ENCODE measurements at regions not wholly inside any gene's neighbourhood (a gene's known extent, or its start where the extent isn't known, plus 50 kb on each side); places are given as distances from the start of the nearest gene placed in this dataset.

DNA sequence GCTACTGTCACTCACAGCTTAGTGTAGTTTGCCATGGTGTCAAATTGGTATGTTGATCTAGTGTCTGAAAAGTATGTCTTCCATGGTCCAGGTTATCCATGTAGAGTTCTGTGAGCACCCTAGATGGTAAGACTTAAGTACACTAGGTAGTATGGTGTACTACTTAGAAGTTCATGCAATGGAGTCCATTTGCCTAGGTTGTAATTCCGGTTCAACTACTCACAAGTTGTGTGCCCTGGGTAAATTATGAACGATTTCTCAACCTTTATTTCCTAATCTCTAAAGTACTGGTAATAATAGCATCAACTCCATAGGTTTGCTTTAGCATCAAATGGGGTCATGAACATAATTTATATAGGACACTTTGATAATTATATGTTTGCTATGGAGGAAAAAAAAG, 666.2 kb upstream of the CELF2 start:
- TF ChIP-seq, protein P1, sequence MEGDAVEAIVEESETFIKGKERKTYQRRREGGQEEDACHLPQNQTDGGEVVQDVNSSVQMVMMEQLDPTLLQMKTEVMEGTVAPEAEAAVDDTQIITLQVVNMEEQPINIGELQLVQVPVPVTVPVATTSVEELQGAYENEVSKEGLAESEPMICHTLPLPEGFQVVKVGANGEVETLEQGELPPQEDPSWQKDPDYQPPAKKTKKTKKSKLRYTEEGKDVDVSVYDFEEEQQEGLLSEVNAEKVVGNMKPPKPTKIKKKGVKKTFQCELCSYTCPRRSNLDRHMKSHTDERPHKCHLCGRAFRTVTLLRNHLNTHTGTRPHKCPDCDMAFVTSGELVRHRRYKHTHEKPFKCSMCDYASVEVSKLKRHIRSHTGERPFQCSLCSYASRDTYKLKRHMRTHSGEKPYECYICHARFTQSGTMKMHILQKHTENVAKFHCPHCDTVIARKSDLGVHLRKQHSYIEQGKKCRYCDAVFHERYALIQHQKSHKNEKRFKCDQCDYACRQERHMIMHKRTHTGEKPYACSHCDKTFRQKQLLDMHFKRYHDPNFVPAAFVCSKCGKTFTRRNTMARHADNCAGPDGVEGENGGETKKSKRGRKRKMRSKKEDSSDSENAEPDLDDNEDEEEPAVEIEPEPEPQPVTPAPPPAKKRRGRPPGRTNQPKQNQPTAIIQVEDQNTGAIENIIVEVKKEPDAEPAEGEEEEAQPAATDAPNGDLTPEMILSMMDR (IDR thresholded peaks at IDR 0.05; ENCODE audit: low read length), result no peak
- TF ChIP-seq EZH2 (IDR thresholded peaks at IDR 0.05; ENCODE audit: borderline replicate concordance, low read length), result no peak
